ENCODE measurements at regions not wholly inside any gene's neighbourhood (a gene's known extent, or its start where the extent isn't known, plus 50 kb on each side); places are given as distances from the start of the nearest gene placed in this dataset.
A peak's percentile ranks its signal among the peaks of the same experiment; 100 is the strongest.

DNA sequence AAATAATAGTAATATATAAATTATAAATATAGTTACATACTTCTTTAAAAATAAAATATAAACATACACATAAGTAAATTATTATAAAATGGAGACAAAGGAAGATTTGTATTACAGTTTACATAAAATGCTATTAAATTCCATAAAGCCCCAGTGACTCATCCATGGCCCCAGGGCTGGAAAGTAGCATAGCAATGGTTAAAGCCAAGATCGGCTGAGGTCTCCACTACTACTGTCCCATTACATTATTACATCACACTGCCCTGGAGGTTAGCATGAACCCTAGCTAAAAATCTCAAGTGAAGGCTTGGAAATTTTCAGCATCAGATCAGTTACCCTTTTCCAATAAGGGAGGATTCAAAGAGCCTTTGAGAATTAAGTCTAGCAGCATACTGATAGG is 936.2 kb downstream of the DSC3 start:
- dilution Hi-C loops (cut with MboI; ENCODE audit: extremely low pct_ligation_motif_present, low sequenced_read_pairs) = no loop called here
- no peak overlapping the region for H3K9ac ChIP-seq (ENCODE audit: control insufficient read depth, extremely low read depth, insufficient read depth, low read length)
- FAIRE-seq (peak; percentile 59), DNase-seq (ENCODE audit: low read depth, low spot score) (peak; percentile 9)
- no peaks in the 10 kb centered on the region for H3K9me3 ChIP-seq (ENCODE audit: control insufficient read depth, low read depth, low read length)
- no peak overlapping the region for H3K4me3 ChIP-seq (ENCODE audit: control insufficient read depth in 2 of 3, extremely low read depth in 1 of 3, insufficient read depth in 2 of 3, low read depth in 1 of 3, low read length in 3 of 3)
- no peaks in the 10 kb centered on the region for H3K27me3 ChIP-seq (ENCODE audit: control insufficient read depth, extremely low read depth, insufficient read depth, low read length)
- no peaks in the 10 kb centered on the region for H3K79me2 ChIP-seq (ENCODE audit: control insufficient read depth, insufficient read depth, low read length)
- TF ChIP-seq, protein P1, sequence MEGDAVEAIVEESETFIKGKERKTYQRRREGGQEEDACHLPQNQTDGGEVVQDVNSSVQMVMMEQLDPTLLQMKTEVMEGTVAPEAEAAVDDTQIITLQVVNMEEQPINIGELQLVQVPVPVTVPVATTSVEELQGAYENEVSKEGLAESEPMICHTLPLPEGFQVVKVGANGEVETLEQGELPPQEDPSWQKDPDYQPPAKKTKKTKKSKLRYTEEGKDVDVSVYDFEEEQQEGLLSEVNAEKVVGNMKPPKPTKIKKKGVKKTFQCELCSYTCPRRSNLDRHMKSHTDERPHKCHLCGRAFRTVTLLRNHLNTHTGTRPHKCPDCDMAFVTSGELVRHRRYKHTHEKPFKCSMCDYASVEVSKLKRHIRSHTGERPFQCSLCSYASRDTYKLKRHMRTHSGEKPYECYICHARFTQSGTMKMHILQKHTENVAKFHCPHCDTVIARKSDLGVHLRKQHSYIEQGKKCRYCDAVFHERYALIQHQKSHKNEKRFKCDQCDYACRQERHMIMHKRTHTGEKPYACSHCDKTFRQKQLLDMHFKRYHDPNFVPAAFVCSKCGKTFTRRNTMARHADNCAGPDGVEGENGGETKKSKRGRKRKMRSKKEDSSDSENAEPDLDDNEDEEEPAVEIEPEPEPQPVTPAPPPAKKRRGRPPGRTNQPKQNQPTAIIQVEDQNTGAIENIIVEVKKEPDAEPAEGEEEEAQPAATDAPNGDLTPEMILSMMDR (optimal IDR thresholded peaks at IDR 0.05 in 1 of 3, IDR thresholded peaks at IDR 0.05 in 1 of 3, conservative IDR thresholded peaks at IDR 0.05 in 1 of 3; ENCODE audit: extremely low read depth in 1 of 3, insufficient read depth in 2 of 3, low read length in 3 of 3) = no peak
- no peak for TF ChIP-seq EZH2 (IDR thresholded peaks at IDR 0.05; ENCODE audit: low read length)
- no peak overlapping the region for H2AFZ ChIP-seq (ENCODE audit: control insufficient read depth, low read length)
- H4K20me1 ChIP-seq (ENCODE audit: control insufficient read depth, extremely low read depth, insufficient read depth, low read length) = no peaks in the 10 kb centered on the region
- no peaks in the 10 kb centered on the region for H3K4me1 ChIP-seq (ENCODE audit: control insufficient read depth, extremely low read depth, insufficient read depth, low read length)
- H3K4me2 ChIP-seq (ENCODE audit: control insufficient read depth, extremely low read depth, insufficient read depth, low read depth, low read length) = no peak overlapping the region
- H3K9me1 ChIP-seq (ENCODE audit: control insufficient read depth, extremely low read depth, insufficient read depth, low read length) = no peaks in the 10 kb centered on the region
- H3K36me3 ChIP-seq (ENCODE audit: control insufficient read depth in 2 of 2, extremely low read depth in 1 of 2, insufficient read depth in 2 of 2, low read length in 2 of 2) = no peaks in the 10 kb centered on the region
- no peak overlapping the region for H3K27ac ChIP-seq (ENCODE audit: control insufficient read depth, insufficient read depth, low read length)

DNA sequence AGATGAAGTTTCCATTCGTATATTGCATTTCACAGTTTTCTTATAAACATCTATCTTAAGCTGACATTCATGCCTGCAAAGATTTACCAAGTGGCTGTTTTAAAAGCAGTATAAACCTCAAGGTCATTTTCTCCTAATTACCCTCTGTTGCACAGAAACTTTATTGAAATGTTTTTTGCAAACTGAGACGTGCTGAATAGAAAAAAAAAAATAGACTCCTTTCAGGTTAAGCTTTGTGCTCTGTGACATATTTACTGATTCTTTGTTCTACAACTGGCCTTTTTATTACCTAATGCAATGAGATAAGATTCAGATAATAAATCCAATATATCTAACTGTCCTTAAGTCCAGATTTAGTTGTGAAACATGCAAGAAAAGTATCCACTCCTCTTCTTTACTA is 938.7 kb downstream of the DSC3 start:
- H3K9me1 ChIP-seq (ENCODE audit: control insufficient read depth, extremely low read depth, insufficient read depth, low read length) = no peaks in the 10 kb centered on the region
- no peaks in the 10 kb centered on the region for H3K27me3 ChIP-seq (ENCODE audit: control insufficient read depth, extremely low read depth, insufficient read depth, low read length)
- no peaks in the 10 kb centered on the region for H3K4me1 ChIP-seq (ENCODE audit: control insufficient read depth, extremely low read depth, insufficient read depth, low read length)
- no peaks in the 10 kb centered on the region for H3K79me2 ChIP-seq (ENCODE audit: control insufficient read depth, insufficient read depth, low read length)
- no peak overlapping the region for H3K9ac ChIP-seq (ENCODE audit: control insufficient read depth, extremely low read depth, insufficient read depth, low read length)
- no peak for DNase-seq (ENCODE audit: low read depth, low spot score)
- H4K20me1 ChIP-seq (ENCODE audit: control insufficient read depth, extremely low read depth, insufficient read depth, low read length) = no peaks in the 10 kb centered on the region
- H2AFZ ChIP-seq (ENCODE audit: control insufficient read depth, low read length) = no peak overlapping the region
- no peak for FAIRE-seq
- dilution Hi-C loops (cut with MboI; ENCODE audit: extremely low pct_ligation_motif_present, low sequenced_read_pairs) = no loop called here
- TF ChIP-seq, protein P1 (optimal IDR thresholded peaks at IDR 0.05 in 1 of 3, IDR thresholded peaks at IDR 0.05 in 1 of 3, conservative IDR thresholded peaks at IDR 0.05 in 1 of 3; ENCODE audit: extremely low read depth in 1 of 3, insufficient read depth in 2 of 3, low read length in 3 of 3) = no peak
- no peak for TF ChIP-seq EZH2 (IDR thresholded peaks at IDR 0.05; ENCODE audit: low read length)
- H3K36me3 ChIP-seq (ENCODE audit: control insufficient read depth in 2 of 2, extremely low read depth in 1 of 2, insufficient read depth in 2 of 2, low read length in 2 of 2) = no peaks in the 10 kb centered on the region
- no peak overlapping the region for H3K4me2 ChIP-seq (ENCODE audit: control insufficient read depth, extremely low read depth, insufficient read depth, low read depth, low read length)
- H3K27ac ChIP-seq (ENCODE audit: control insufficient read depth, insufficient read depth, low read length) = no peak overlapping the region
- H3K4me3 ChIP-seq (ENCODE audit: control insufficient read depth in 2 of 3, extremely low read depth in 1 of 3, insufficient read depth in 2 of 3, low read depth in 1 of 3, low read length in 3 of 3) = no peak overlapping the region
- H3K9me3 ChIP-seq (ENCODE audit: control insufficient read depth, low read depth, low read length) = no peaks in the 10 kb centered on the region

All from keratinocyte (primary cell).